HepG2 (cell line): ENCODE measurements at regions not wholly inside any gene's neighbourhood (a gene's known extent, or its start where the extent isn't known, plus 50 kb on each side); places are given as distances from the start of the nearest gene placed in this dataset.

Experiments
- HDAC1 ChIP-seq: sonication (generic); formaldehyde crosslinking; IDR thresholded peaks from 2 replicates; pipeline ENCODE4 v1.5.1; 2020; ENCODE audit warnings: mild to moderate bottlenecking, missing genetic modification reagents
- HOMEZ ChIP-seq: IDR thresholded peaks from 2 replicates; pipeline ENCODE4 v1.6.1; 2016; ENCODE audit warnings: low read depth
- ISL2 ChIP-seq: sonication (generic); formaldehyde crosslinking; IDR thresholded peaks from 2 replicates; pipeline ENCODE4 v1.5.0; 2020; ENCODE audit warnings: missing genetic modification reagents
- KAT2B ChIP-seq: fragments of 150-350 bp; IDR thresholded peaks from 2 replicates; pipeline ENCODE4 v1.6.1; 2014; ENCODE audit warnings: low read depth, low read length, borderline replicate concordance
- MXD4 ChIP-seq: IDR thresholded peaks from 2 replicates; pipeline ENCODE4 v1.6.1; 2016; ENCODE audit warnings: mild to moderate bottlenecking, missing biosample characterization, missing genetic modification reagents
- NR2C2 ChIP-seq: sonication (generic); formaldehyde crosslinking; IDR thresholded peaks from 2 replicates; pipeline ENCODE4 v1.4.0; 2020; ENCODE audit warnings: missing genetic modification reagents, mild to moderate bottlenecking, moderate library complexity, borderline replicate concordance
- PHF21A ChIP-seq: sonication (generic); formaldehyde crosslinking; IDR thresholded peaks from 2 replicates; pipeline ENCODE4 v1.5.0; 2020; ENCODE audit warnings: mild to moderate bottlenecking, missing genetic modification reagents
- POGZ ChIP-seq: sonication (generic); formaldehyde crosslinking; IDR thresholded peaks from 2 replicates; pipeline ENCODE4 v1.4.0; 2020; ENCODE audit warnings: mild to moderate bottlenecking, missing genetic modification reagents
- RXRA ChIP-seq: sonication (generic); formaldehyde crosslinking; IDR thresholded peaks from 2 replicates; pipeline ENCODE4 v1.5.1; 2020; ENCODE audit warnings: missing genetic modification reagents
- TEAD2 ChIP-seq: sonication (generic); formaldehyde crosslinking; IDR thresholded peaks from 2 replicates; pipeline ENCODE4 v1.9.0; 2021; ENCODE audit warnings: missing genetic modification reagents
- TEAD3 ChIP-seq: optimal IDR thresholded peaks from 2 replicates; pipeline ENCODE3; 2016; ENCODE audit warnings: borderline replicate concordance
- YEATS4 ChIP-seq: sonication (generic); formaldehyde crosslinking; IDR thresholded peaks from 2 replicates; pipeline ENCODE4 v1.4.0; 2020; ENCODE audit warnings: missing genetic modification reagents, borderline replicate concordance
- ZFX ChIP-seq: sonication (generic); formaldehyde crosslinking; IDR thresholded peaks from 2 replicates; pipeline ENCODE4 v1.4.0; 2020; ENCODE audit warnings: mild to moderate bottlenecking, low read depth, missing genetic modification reagents, moderate library complexity
- ZNF235 ChIP-seq: sonication (generic); formaldehyde crosslinking; IDR thresholded peaks from 2 replicates; pipeline ENCODE4 v1.8.1; 2023; ENCODE audit warnings: mild to moderate bottlenecking, missing genetic modification reagents, borderline replicate concordance
- ZNF251 ChIP-seq: sonication (generic); formaldehyde crosslinking; IDR thresholded peaks from 2 replicates; pipeline ENCODE4 v1.9.0; 2021; ENCODE audit warnings: mild to moderate bottlenecking, missing genetic modification reagents
- ZNF3 ChIP-seq: IDR thresholded peaks from 2 replicates; pipeline ENCODE4 v1.7.0; 2017; ENCODE audit warnings: inconsistent platforms
- ZNF329 ChIP-seq: sonication (generic); formaldehyde crosslinking; IDR thresholded peaks from 2 replicates; pipeline ENCODE4 v1.9.0; 2021; ENCODE audit warnings: low read depth, mild to moderate bottlenecking, missing genetic modification reagents
- ZNF333 ChIP-seq: sonication (generic); formaldehyde crosslinking; IDR thresholded peaks from 2 replicates; pipeline ENCODE4 v1.4.0; 2020; ENCODE audit warnings: mild to moderate bottlenecking, missing genetic modification reagents, borderline replicate concordance
- ZNF557 ChIP-seq: sonication (generic); formaldehyde crosslinking; IDR thresholded peaks from 2 replicates; pipeline ENCODE4 v1.4.0; 2020; ENCODE audit warnings: missing genetic modification reagents
- ZNF558 ChIP-seq: sonication (generic); formaldehyde crosslinking; IDR thresholded peaks from 2 replicates; pipeline ENCODE4 v1.9.0; 2022; ENCODE audit warnings: mild to moderate bottlenecking, missing genetic modification reagents, borderline replicate concordance
- ZNF569 ChIP-seq: sonication (generic); formaldehyde crosslinking; IDR thresholded peaks from 2 replicates; pipeline ENCODE4 v1.5.0; 2020; ENCODE audit warnings: mild to moderate bottlenecking, missing genetic modification reagents, moderate library complexity, borderline replicate concordance
- ZNF589 ChIP-seq: sonication (generic); formaldehyde crosslinking; conservative IDR thresholded peaks from 2 replicates; pipeline ENCODE4 v1.8.0; 2022; ENCODE audit warnings: mild to moderate bottlenecking, moderate library complexity, missing genetic modification reagents
- ZNF687 ChIP-seq: sonication (generic); formaldehyde crosslinking; IDR thresholded peaks from 2 replicates; pipeline ENCODE4 v1.5.1; 2020; ENCODE audit warnings: mild to moderate bottlenecking, missing genetic modification reagents, moderate library complexity
- TF ChIP-seq, protein P1 (sequence below): sonication (generic); formaldehyde crosslinking; IDR thresholded peaks from 2 replicates; pipeline ENCODE4 v1.8.1; 2023; ENCODE audit warnings: mild to moderate bottlenecking, missing genetic modification reagents

DNA sequence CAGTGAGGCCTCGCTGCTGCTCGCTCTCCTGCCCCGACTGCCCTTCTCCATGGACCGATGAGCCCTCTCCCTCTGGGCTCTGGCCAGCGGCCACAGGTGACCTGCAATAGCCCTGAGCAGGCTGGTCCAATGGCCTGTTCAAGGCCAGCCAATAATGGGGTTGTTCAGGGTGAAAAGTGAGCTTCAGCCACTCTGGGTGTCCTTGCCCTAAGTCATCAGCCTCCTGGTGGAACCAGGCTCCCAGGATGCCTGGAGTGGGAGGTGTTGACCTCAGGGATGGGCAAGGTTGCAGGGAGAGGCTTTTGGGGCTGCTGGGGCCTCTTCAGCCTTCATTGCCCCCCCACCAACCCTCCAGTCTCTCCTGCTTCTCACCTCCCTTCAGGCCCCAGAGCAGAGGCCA lies 79.7 kb downstream of the RFLNA start (continued):
- peak; percentile 79 for TF ChIP-seq ZNF687
- TF ChIP-seq TEAD3 = peak; percentile 5
- TF ChIP-seq, protein P1, sequence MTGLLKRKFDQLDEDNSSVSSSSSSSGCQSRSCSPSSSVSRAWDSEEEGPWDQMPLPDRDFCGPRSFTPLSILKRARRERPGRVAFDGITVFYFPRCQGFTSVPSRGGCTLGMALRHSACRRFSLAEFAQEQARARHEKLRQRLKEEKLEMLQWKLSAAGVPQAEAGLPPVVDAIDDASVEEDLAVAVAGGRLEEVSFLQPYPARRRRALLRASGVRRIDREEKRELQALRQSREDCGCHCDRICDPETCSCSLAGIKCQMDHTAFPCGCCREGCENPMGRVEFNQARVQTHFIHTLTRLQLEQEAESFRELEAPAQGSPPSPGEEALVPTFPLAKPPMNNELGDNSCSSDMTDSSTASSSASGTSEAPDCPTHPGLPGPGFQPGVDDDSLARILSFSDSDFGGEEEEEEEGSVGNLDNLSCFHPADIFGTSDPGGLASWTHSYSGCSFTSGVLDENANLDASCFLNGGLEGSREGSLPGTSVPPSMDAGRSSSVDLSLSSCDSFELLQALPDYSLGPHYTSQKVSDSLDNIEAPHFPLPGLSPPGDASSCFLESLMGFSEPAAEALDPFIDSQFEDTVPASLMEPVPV (CRISPR knock-in tag) = no peak
- peak; percentile 39; the same call in 1 of the 2 replicates for TF ChIP-seq NR2C2 (CRISPR knock-in tag)
- no peak for TF ChIP-seq ZNF558
- TF ChIP-seq ZNF557 (CRISPR knock-in tag) = 0 out of 2 replicates have a peak, but pooled peaks have one; percentile 48
- TF ChIP-seq HDAC1 (CRISPR knock-in tag) = 0 out of 2 replicates have a peak, but pooled peaks have one; percentile 61
- TF ChIP-seq ISL2 (CRISPR knock-in tag) = no peak
- no peak for TF ChIP-seq ZNF329 (CRISPR knock-in tag)
- no peak for TF ChIP-seq ZNF235 (CRISPR knock-in tag)
- peak; percentile 92 for TF ChIP-seq RXRA (CRISPR knock-in tag)
- TF ChIP-seq HOMEZ (CRISPR knock-in tag) = peak; percentile 16; the same call in 1 of the 2 replicates
- TF ChIP-seq KAT2B = no peak
- TF ChIP-seq POGZ = 0 out of 2 replicates have a peak, but pooled peaks have one; percentile 43
- TF ChIP-seq PHF21A = peak; percentile 71; the same call in 1 of the 2 replicates
- no peak for TF ChIP-seq ZNF569 (CRISPR knock-in tag)
- TF ChIP-seq ZNF589 (CRISPR knock-in tag) = no peak
- no peak for TF ChIP-seq ZNF333 (CRISPR knock-in tag)
- peak; percentile 40; the same call in 1 of the 2 replicates for TF ChIP-seq ZFX (CRISPR knock-in tag)
- no peak for TF ChIP-seq ZNF3 (CRISPR knock-in tag)
- no peak for TF ChIP-seq YEATS4 (CRISPR knock-in tag)
- TF ChIP-seq ZNF251 (CRISPR knock-in tag) = no peak
- no peak for TF ChIP-seq TEAD2 (CRISPR knock-in tag)
- 0 out of 2 replicates have a peak, but pooled peaks have one; percentile 30 for TF ChIP-seq MXD4 (CRISPR knock-in tag)
